KMS-11 (cell line): ENCODE measurements at regions not wholly inside any gene's neighbourhood (a gene's known extent, or its start where the extent isn't known, plus 50 kb on each side); places are given as distances from the start of the nearest gene placed in this dataset.

Experiments used
- H2AFZ ChIP-seq: fragments of 200-600 bp; sonication (generic); 2 replicates; pipeline ENCODE4 v1.6.1; 2016; ENCODE audit warnings: antibody characterized with exemption, mixed run types, low read depth
- H3K27ac ChIP-seq: fragments of 200-600 bp; sonication (generic); 2 replicates; pipeline ENCODE4 v1.6.1; 2016; ENCODE audit warnings: mild to moderate bottlenecking, mixed run types
- H3K27me3 ChIP-seq: fragments of 200-600 bp; sonication (generic); 2 replicates; pipeline ENCODE4 v1.6.1; 2017; ENCODE audit warnings: mild to moderate bottlenecking, low read depth, mixed run types, moderate library complexity; ENCODE audit not compliant: insufficient read depth
- H3K36me3 ChIP-seq: fragments of 200-600 bp; sonication (generic); 2 replicates; pipeline ENCODE4 v1.6.1; 2017; ENCODE audit warnings: mild to moderate bottlenecking, mixed run types; ENCODE audit not compliant: insufficient read depth
- H3K4me1 ChIP-seq: fragments of 200-600 bp; sonication (generic); 2 replicates; pipeline ENCODE4 v1.6.1; 2016; ENCODE audit warnings: mild to moderate bottlenecking, low read depth, mixed run types; ENCODE audit not compliant: poor library complexity, severe bottlenecking
- H3K4me2 ChIP-seq: fragments of 200-600 bp; sonication (generic); 2 replicates; pipeline ENCODE4 v1.7.0; 2016; ENCODE audit warnings: mild to moderate bottlenecking, mixed run types
- H3K4me3 ChIP-seq: fragments of 200-600 bp; sonication (generic); IDR thresholded peaks from 2 replicates; pipeline ENCODE4 v1.6.1; 2017; ENCODE audit warnings: low read depth, low read length, mixed read lengths; ENCODE audit not compliant: insufficient read depth
- H3K79me2 ChIP-seq: fragments of 200-600 bp; sonication (generic); 2 replicates; pipeline ENCODE4 v1.6.1; 2016; ENCODE audit warnings: low read depth, mixed run types; ENCODE audit not compliant: insufficient read depth
- H3K9ac ChIP-seq: fragments of 200-600 bp; sonication (generic); 2 replicates; pipeline ENCODE4 v1.6.1; 2016; ENCODE audit warnings: mild to moderate bottlenecking, mixed run types
- H4K20me1 ChIP-seq: fragments of 200-600 bp; sonication (generic); 2 replicates; pipeline ENCODE4 v1.6.1; 2016; ENCODE audit warnings: mild to moderate bottlenecking, mixed run types; ENCODE audit not compliant: insufficient read depth
- TF ChIP-seq, protein P1 (sequence below): fragments of 200-600 bp; sonication (generic); conservative IDR thresholded peaks from 2 replicates; pipeline ENCODE4 v1.6.1; 2017; ENCODE audit warnings: low read depth, mild to moderate bottlenecking, antibody characterized with exemption, low read length, moderate library complexity, mixed read lengths

DNA sequence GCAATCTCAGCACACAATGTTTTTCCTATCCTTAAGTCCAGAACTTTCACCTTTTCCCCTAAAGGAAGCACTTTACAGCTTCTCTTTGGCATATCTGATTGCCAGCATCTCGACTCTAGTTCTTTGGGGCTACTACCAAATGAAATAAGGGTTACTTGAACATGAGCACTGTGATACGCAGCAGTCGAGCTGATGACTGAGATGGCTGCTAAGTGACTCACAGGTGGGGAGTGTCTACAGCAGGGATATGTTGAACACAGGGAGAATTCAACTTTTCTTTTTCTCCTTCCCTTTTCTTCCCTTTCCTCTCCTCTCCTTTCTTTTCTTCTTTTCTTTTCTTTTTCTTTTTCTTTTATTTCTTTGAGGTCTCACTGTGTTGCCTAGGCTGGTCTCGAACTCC lies 334.8 kb downstream of the MAF start:
- Histone ChIP-seq H3K79me2 (no peaks in the 10 kb centered on the region), H2AFZ (no peak overlapping the region), H3K27ac (no peak overlapping the region), H3K9ac (no peak overlapping the region), H4K20me1 (no peaks in the 10 kb centered on the region), H3K27me3 (no peaks in the 10 kb centered on the region), H3K36me3 (no peaks in the 10 kb centered on the region), H3K4me2 (no peak overlapping the region), H3K4me1 (no peaks in the 10 kb centered on the region), H3K4me3 (no peak overlapping the region)
- TF ChIP-seq, protein P1, sequence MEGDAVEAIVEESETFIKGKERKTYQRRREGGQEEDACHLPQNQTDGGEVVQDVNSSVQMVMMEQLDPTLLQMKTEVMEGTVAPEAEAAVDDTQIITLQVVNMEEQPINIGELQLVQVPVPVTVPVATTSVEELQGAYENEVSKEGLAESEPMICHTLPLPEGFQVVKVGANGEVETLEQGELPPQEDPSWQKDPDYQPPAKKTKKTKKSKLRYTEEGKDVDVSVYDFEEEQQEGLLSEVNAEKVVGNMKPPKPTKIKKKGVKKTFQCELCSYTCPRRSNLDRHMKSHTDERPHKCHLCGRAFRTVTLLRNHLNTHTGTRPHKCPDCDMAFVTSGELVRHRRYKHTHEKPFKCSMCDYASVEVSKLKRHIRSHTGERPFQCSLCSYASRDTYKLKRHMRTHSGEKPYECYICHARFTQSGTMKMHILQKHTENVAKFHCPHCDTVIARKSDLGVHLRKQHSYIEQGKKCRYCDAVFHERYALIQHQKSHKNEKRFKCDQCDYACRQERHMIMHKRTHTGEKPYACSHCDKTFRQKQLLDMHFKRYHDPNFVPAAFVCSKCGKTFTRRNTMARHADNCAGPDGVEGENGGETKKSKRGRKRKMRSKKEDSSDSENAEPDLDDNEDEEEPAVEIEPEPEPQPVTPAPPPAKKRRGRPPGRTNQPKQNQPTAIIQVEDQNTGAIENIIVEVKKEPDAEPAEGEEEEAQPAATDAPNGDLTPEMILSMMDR: no peak

DNA sequence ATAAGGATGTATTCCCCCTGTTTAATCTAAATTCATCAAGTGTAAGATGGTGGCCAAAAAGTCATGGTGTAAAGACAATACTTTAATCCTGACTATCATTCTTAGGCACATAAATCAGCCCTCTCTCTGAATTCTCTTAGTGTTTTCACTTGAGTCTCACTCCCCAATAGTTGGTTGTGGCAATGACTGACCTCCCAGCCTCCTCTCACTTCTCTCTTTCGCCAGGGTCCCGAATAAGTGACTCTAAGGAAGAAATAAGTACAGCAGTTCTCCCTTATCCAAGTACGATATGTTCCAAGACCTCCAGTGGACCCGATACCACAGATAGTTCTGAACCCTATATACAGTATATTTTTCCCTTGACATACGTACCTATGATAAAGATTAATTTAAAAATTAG lies 335.3 kb downstream of the MAF start:
- Histone ChIP-seq H3K4me3 (no peak overlapping the region), H3K9ac (no peak overlapping the region), H3K4me2 (no peak overlapping the region), H4K20me1 (no peaks in the 10 kb centered on the region), H3K27me3 (no peaks in the 10 kb centered on the region), H3K4me1 (no peaks in the 10 kb centered on the region), H3K36me3 (no peaks in the 10 kb centered on the region), H3K27ac (no peak overlapping the region), H2AFZ (no peak overlapping the region), H3K79me2 (no peaks in the 10 kb centered on the region)
- TF ChIP-seq, protein P1: no peak

DNA sequence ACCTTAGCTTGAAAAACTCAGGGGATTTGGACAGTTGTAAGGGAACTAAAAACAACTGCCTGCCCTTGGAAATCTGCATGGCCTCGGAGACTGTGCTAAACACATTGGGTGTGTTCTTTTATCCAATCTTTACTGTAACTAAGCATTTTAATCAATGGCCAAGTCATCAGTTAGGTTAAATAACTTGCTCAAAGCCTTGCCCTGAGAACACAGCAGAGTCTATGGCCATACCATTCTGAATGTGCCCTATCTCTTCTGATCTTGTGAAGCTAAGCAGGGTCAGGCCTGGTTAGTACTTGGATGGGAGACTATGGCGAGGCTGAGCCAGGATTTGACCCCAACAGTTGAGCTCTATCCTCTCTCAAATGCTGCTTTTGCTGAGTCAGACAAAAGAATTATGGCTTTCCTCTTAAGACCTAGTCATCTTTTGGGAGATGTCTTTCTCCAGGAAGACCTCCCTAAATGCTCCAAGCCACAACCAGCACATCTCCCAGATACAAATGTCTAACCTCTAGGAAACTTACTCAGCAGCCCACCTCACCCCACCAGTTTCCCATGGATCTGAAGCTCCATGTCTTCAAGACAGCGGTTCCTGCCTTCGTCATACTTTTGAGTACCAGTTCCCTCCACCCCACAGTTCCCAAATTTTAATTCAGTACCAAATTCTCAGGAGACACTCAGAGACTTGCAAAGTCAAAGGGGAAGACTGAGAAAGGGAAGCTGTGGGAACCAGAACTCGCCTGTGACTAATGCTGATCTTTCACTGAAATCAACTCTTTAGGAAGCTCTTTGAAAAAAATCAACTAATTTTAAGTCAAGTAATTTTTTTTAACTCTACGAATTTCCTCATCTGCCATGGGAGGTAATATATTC lies 336.1 kb downstream of the MAF start:
- no peak overlapping the region for H2AFZ ChIP-seq
- H3K4me3 ChIP-seq: no peak overlapping the region
- no peak overlapping the region for H3K4me2 ChIP-seq
- no peaks in the 10 kb centered on the region for H4K20me1 ChIP-seq
- no peak overlapping the region for H3K9ac ChIP-seq
- TF ChIP-seq, protein P1: no peak
- no peaks in the 10 kb centered on the region for H3K4me1 ChIP-seq
- no peaks in the 10 kb centered on the region for H3K27me3 ChIP-seq
- H3K27ac ChIP-seq: no peak overlapping the region
- H3K36me3 ChIP-seq: no peaks in the 10 kb centered on the region
- no peaks in the 10 kb centered on the region for H3K79me2 ChIP-seq

- H3K79me2 ChIP-seq: no peaks in the 10 kb centered on the region
- TF ChIP-seq, protein P1: no peak
- H3K4me1 ChIP-seq: no peaks in the 10 kb centered on the region
- H4K20me1 ChIP-seq: no peaks in the 10 kb centered on the region
- no peak overlapping the region for H2AFZ ChIP-seq
- H3K27me3 ChIP-seq: no peaks in the 10 kb centered on the region
- H3K27ac ChIP-seq: no peak overlapping the region
- no peak overlapping the region for H3K4me3 ChIP-seq
- H3K9ac ChIP-seq: no peak overlapping the region
- no peak overlapping the region for H3K4me2 ChIP-seq
- H3K36me3 ChIP-seq: no peaks in the 10 kb centered on the region
Measured at GRCh38 chr16:79263425-79263824, 337.1 kb downstream of the MAF start.
